ENCODE measurements at regions not wholly inside any gene's neighbourhood (a gene's known extent, or its start where the extent isn't known, plus 50 kb on each side); places are given as distances from the start of the nearest gene placed in this dataset.

DNA sequence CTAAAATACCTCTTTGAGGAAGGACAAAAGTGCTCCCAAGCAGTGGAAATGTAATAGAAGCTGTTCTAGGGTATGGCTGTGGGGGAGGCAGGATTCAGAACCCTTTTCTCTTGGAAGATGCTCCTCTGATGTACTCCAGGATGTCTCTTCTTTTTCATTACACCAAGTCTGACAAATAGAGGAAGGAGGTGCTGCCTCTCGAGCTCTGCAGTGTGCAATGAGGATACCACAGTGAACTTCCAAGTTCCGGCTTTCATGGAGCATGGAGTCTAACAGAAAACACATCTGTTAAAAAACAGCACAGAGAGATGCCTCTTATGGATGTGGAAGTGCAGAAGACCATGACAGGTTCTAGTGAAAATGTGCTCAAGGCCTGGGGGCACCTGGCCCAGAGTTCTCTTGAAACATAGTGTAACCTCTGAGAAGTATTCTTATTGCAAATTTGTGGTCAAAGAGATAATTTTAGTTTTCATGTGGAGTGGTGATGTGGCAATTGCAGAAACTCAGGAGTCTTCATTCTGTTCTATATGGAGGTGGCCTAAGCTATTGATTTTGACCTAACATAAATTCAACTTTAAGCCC lies 362.0 kb upstream of the CITED2 start:
- TF ChIP-seq, protein P1, sequence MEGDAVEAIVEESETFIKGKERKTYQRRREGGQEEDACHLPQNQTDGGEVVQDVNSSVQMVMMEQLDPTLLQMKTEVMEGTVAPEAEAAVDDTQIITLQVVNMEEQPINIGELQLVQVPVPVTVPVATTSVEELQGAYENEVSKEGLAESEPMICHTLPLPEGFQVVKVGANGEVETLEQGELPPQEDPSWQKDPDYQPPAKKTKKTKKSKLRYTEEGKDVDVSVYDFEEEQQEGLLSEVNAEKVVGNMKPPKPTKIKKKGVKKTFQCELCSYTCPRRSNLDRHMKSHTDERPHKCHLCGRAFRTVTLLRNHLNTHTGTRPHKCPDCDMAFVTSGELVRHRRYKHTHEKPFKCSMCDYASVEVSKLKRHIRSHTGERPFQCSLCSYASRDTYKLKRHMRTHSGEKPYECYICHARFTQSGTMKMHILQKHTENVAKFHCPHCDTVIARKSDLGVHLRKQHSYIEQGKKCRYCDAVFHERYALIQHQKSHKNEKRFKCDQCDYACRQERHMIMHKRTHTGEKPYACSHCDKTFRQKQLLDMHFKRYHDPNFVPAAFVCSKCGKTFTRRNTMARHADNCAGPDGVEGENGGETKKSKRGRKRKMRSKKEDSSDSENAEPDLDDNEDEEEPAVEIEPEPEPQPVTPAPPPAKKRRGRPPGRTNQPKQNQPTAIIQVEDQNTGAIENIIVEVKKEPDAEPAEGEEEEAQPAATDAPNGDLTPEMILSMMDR (IDR thresholded peaks at IDR 0.05; ENCODE audit: low read length): no peak
- no peak for TF ChIP-seq EZH2phosphoT487 (IDR thresholded peaks at IDR 0.05; ENCODE audit: low read length)
